KMS-11 (cell line): ENCODE measurements at regions not wholly inside any gene's neighbourhood (a gene's known extent, or its start where the extent isn't known, plus 50 kb on each side); places are given as distances from the start of the nearest gene placed in this dataset.

Experiments used
- H2AFZ ChIP-seq: fragments of 200-600 bp; sonication (generic); 2 replicates; pipeline ENCODE4 v1.6.1; 2016; ENCODE audit warnings: antibody characterized with exemption, mixed run types, low read depth
- H3K27ac ChIP-seq: fragments of 200-600 bp; sonication (generic); 2 replicates; pipeline ENCODE4 v1.6.1; 2016; ENCODE audit warnings: mild to moderate bottlenecking, mixed run types
- H3K27me3 ChIP-seq: fragments of 200-600 bp; sonication (generic); 2 replicates; pipeline ENCODE4 v1.6.1; 2017; ENCODE audit warnings: mild to moderate bottlenecking, low read depth, mixed run types, moderate library complexity; ENCODE audit not compliant: insufficient read depth
- H3K36me3 ChIP-seq: fragments of 200-600 bp; sonication (generic); 2 replicates; pipeline ENCODE4 v1.6.1; 2017; ENCODE audit warnings: mild to moderate bottlenecking, mixed run types; ENCODE audit not compliant: insufficient read depth
- H3K4me1 ChIP-seq: fragments of 200-600 bp; sonication (generic); 2 replicates; pipeline ENCODE4 v1.6.1; 2016; ENCODE audit warnings: mild to moderate bottlenecking, low read depth, mixed run types; ENCODE audit not compliant: poor library complexity, severe bottlenecking
- H3K4me2 ChIP-seq: fragments of 200-600 bp; sonication (generic); 2 replicates; pipeline ENCODE4 v1.7.0; 2016; ENCODE audit warnings: mild to moderate bottlenecking, mixed run types
- H3K4me3 ChIP-seq: fragments of 200-600 bp; sonication (generic); IDR thresholded peaks from 2 replicates; pipeline ENCODE4 v1.6.1; 2017; ENCODE audit warnings: low read depth, low read length, mixed read lengths; ENCODE audit not compliant: insufficient read depth
- H3K79me2 ChIP-seq: fragments of 200-600 bp; sonication (generic); 2 replicates; pipeline ENCODE4 v1.6.1; 2016; ENCODE audit warnings: low read depth, mixed run types; ENCODE audit not compliant: insufficient read depth
- H3K9ac ChIP-seq: fragments of 200-600 bp; sonication (generic); 2 replicates; pipeline ENCODE4 v1.6.1; 2016; ENCODE audit warnings: mild to moderate bottlenecking, mixed run types
- H4K20me1 ChIP-seq: fragments of 200-600 bp; sonication (generic); 2 replicates; pipeline ENCODE4 v1.6.1; 2016; ENCODE audit warnings: mild to moderate bottlenecking, mixed run types; ENCODE audit not compliant: insufficient read depth
- CTCF ChIP-seq: fragments of 200-600 bp; sonication (generic); conservative IDR thresholded peaks from 2 replicates; pipeline ENCODE4 v1.6.1; 2017; ENCODE audit warnings: low read depth, mild to moderate bottlenecking, antibody characterized with exemption, low read length, moderate library complexity, mixed read lengths

GRCh38 chr10:106175760-106176377 lies 988.6 kb downstream of the SORCS1 start:
- Histone ChIP-seq H3K9ac (no peak overlapping the region), H2AFZ (no peak overlapping the region), H3K4me3 (no peak overlapping the region), H3K4me1 (no peaks in the 10 kb centered on the region), H3K36me3 (no peaks in the 10 kb centered on the region), H3K79me2 (no peaks in the 10 kb centered on the region), H3K27ac (no peak overlapping the region), H4K20me1 (no peaks in the 10 kb centered on the region), H3K27me3 (no peaks in the 10 kb centered on the region), H3K4me2 (no peak overlapping the region)
- TF ChIP-seq CTCF, result peak; percentile 55

- no peak overlapping the region for H3K9ac ChIP-seq
- no peak overlapping the region for H3K27ac ChIP-seq
- H3K4me1 ChIP-seq, result no peaks in the 10 kb centered on the region
- H3K79me2 ChIP-seq, result no peaks in the 10 kb centered on the region
- no peak overlapping the region for H3K4me3 ChIP-seq
- no peak overlapping the region for H3K4me2 ChIP-seq
- no peak for TF ChIP-seq CTCF
- no peak overlapping the region for H2AFZ ChIP-seq
- no peaks in the 10 kb centered on the region for H3K36me3 ChIP-seq
- H3K27me3 ChIP-seq, result no peaks in the 10 kb centered on the region
- H4K20me1 ChIP-seq, result no peaks in the 10 kb centered on the region
Observed at GRCh38 chr10:106173838-106174237, 990.7 kb downstream of the SORCS1 start.

GRCh38 chr10:106169241-106169640 lies 995.3 kb downstream of the SORCS1 start:
- Histone ChIP-seq H3K27ac (no peak overlapping the region), H3K4me3 (no peak overlapping the region), H3K27me3 (no peaks in the 10 kb centered on the region), H3K4me1 (no peaks in the 10 kb centered on the region), H3K79me2 (no peaks in the 10 kb centered on the region), H4K20me1 (no peaks in the 10 kb centered on the region), H3K9ac (no peak overlapping the region), H2AFZ (no peak overlapping the region), H3K36me3 (no peaks in the 10 kb centered on the region), H3K4me2 (no peak overlapping the region)
- TF ChIP-seq CTCF, result no peak

GRCh38 chr10:106167946-106168345 lies 996.6 kb downstream of the SORCS1 start:
- Histone ChIP-seq H3K27me3 (no peaks in the 10 kb centered on the region), H3K4me3 (no peak overlapping the region), H3K79me2 (no peaks in the 10 kb centered on the region), H2AFZ (no peak overlapping the region), H3K4me2 (no peak overlapping the region), H3K9ac (no peak overlapping the region), H3K27ac (no peak overlapping the region), H4K20me1 (no peaks in the 10 kb centered on the region), H3K4me1 (no peaks in the 10 kb centered on the region), H3K36me3 (no peaks in the 10 kb centered on the region)
- no peak for TF ChIP-seq CTCF
